ENCODE measurements at regions not wholly inside any gene's neighbourhood (a gene's known extent, or its start where the extent isn't known, plus 50 kb on each side); places are given as distances from the start of the nearest gene placed in this dataset.
A peak's percentile ranks its signal among the peaks of the same experiment; 100 is the strongest.

DNA sequence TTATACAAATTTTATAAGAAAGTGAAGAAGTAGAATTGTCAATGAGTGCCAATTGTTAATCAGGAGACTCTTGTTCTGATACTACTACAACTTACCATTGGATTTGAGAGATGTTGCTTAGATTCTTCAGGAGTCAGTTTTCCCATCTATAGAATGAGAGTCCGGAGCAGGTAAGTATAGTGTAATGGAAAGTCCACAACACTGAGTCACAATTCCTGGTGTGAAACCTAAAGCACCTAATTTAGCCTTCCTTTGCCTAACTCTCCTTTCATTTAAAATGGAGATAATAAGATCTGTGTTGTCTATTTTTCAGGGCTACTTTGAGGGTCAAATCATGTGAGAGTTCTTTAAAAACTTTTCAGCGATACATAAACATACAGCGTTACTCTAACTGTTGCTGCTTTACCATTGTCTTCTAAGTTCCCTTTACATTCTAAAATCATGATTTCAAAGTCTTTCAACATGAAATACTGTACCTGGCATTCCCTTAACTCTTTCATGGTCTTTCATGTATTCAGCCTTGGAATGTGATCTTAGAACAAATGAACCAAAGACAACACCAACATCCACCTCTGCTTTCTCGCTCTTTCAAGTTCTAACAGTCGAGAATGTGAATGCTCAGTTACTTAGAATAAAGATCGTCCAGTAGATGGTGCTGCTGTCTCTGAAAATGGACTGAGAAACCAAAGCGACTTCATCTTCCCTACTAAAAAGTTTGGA, 90.9 kb downstream of the SLC30A10 start:
- Mint-ChIP-seq H3K4me1 (ENCODE audit: low read depth) (peaks cover 11% of the 10 kb centered on the region), H3K27me3 (ENCODE audit: low read depth) (peaks cover 33% of the 10 kb centered on the region)

DNA sequence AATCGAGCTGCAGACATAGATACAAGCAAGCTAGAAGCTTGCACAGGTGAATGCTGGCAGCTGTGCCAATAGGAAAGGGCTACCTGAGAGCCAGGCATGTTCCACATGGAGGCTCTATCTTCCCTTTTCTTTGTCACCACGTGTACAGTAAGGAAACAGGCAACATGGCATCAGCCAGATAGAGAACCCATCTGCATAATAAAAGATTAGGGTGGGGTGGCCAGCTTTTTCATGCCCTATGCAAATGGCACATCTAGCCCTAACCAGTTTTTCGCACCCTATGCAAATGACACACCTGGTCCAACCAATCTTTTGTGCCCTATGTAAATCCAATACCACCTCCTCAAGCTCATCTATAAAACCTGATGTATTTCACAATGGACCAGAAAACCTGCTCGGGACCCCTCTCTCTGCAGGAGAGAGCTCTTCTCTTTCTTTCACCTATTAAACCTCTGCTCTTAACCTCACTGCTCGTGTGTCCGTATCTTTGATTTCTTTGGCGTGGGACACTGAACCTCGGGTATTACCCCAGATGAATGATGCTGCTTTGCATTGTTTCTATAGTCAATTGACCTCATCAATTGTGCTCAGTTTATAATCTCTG, 93.9 kb downstream of the SLC30A10 start:
- TF ChIP-seq, protein P1, sequence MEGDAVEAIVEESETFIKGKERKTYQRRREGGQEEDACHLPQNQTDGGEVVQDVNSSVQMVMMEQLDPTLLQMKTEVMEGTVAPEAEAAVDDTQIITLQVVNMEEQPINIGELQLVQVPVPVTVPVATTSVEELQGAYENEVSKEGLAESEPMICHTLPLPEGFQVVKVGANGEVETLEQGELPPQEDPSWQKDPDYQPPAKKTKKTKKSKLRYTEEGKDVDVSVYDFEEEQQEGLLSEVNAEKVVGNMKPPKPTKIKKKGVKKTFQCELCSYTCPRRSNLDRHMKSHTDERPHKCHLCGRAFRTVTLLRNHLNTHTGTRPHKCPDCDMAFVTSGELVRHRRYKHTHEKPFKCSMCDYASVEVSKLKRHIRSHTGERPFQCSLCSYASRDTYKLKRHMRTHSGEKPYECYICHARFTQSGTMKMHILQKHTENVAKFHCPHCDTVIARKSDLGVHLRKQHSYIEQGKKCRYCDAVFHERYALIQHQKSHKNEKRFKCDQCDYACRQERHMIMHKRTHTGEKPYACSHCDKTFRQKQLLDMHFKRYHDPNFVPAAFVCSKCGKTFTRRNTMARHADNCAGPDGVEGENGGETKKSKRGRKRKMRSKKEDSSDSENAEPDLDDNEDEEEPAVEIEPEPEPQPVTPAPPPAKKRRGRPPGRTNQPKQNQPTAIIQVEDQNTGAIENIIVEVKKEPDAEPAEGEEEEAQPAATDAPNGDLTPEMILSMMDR (IDR thresholded peaks at IDR 0.05), result no peak
- no peak overlapping the region for H3K4me3 Mint-ChIP-seq (ENCODE audit: unreplicated experiment)
- H3K9me3 Mint-ChIP-seq (ENCODE audit: low read depth), result peaks cover 3% of the 10 kb centered on the region
- H3K27ac Mint-ChIP-seq (ENCODE audit: unreplicated experiment), result no peak overlapping the region
- H3K27me3 Mint-ChIP-seq (ENCODE audit: low read depth), result peaks cover 31% of the 10 kb centered on the region
- peaks cover 9% of the 10 kb centered on the region for H3K4me1 Mint-ChIP-seq (ENCODE audit: low read depth)
- DNase-seq (ENCODE audit: low spot score), result no peak
- no peaks in the 10 kb centered on the region for H3K36me3 Mint-ChIP-seq (ENCODE audit: low read depth)

More for the DNA sequence above, 90.9 kb downstream of the SLC30A10 start:
- Mint-ChIP-seq H3K36me3 (ENCODE audit: low read depth) (no peaks in the 10 kb centered on the region), H3K4me3 (ENCODE audit: unreplicated experiment) (no peak overlapping the region), H3K9me3 (ENCODE audit: low read depth) (no peaks in the 10 kb centered on the region), H3K27ac (ENCODE audit: unreplicated experiment) (no peak overlapping the region)
- TF ChIP-seq, protein P1 (IDR thresholded peaks at IDR 0.05), result peak; percentile 87
- DNase-seq (ENCODE audit: low spot score), result no peak

DNA sequence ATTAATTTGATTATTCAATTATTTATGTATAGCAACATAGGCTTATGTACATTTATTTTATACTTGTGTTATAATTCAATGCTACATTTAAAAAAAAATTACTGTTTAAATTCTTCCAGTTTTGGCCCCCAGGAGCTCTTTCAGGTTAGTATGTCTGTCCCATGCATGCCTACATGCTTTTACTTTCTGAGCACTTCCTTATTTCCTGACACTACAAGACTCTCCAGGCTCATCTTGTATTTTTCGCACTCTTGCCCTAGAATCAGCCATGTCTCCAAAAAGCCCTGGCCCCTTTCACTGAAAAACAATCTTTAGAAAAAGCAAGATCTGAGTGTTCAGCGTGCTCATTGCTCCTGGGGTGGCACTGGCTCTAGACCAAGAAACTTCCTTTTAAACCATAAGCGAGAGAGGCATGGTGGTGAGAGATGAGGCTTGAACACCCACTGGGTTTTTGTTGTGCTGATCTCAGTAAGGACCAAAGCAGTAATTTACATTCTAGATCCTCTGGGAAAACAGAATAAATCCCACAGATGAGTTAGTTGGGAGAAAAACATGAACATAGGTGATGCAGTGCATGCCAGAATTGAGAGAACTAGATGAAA, 95.0 kb downstream of the SLC30A10 start:
- Mint-ChIP-seq H3K36me3 (ENCODE audit: low read depth) (no peaks in the 10 kb centered on the region), H3K4me1 (ENCODE audit: low read depth) (peaks cover 2% of the 10 kb centered on the region), H3K9me3 (ENCODE audit: low read depth) (peaks cover 3% of the 10 kb centered on the region), H3K27ac (ENCODE audit: unreplicated experiment) (no peak overlapping the region), H3K27me3 (ENCODE audit: low read depth) (peaks cover 26% of the 10 kb centered on the region), H3K4me3 (ENCODE audit: unreplicated experiment) (no peak overlapping the region)
- no peak for DNase-seq (ENCODE audit: low spot score)
- TF ChIP-seq, protein P1 (IDR thresholded peaks at IDR 0.05), result no peak

DNA sequence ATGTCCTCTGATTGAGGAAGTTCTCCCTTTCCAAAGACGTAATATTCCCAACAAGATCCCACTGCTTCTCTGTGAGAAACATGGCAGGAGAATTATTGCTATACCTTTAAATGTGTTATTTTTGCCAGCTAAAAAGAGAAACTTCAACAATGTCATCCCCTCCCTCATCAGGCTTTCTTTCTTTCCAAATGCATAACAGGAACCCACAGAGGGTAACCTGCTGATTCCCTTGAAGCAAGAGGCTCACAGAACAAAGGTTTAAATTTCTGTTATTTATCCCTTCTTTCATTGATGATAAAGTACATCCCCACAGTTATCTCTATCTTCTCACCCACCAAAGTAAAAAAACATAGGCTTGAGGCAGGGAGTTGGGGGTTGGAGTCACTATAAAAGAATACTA, 102.1 kb downstream of the SLC30A10 start:
- peaks cover 9% of the 10 kb centered on the region for H3K27me3 Mint-ChIP-seq (ENCODE audit: low read depth)
- H3K27ac Mint-ChIP-seq (ENCODE audit: unreplicated experiment), result no peak overlapping the region
- no peak for DNase-seq (ENCODE audit: low spot score)

DNA sequence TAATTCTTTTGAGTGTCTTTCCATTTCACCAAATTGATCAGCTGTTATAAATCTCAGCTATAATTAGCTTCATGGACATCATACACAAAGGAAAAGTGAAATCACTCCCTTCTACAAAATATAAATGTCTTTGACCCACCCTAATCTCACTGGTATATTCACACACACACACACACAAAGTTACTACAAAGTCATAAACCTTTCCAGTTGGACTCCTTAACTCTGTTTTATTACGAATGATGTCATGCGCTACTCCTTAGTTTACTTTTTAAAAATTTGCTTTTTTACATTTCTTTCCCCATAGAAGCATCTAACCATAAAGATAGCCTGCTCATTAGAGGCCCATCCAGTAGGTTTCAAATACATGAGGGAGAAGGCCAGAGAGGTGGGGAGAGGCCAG, 103.0 kb downstream of the SLC30A10 start:
- H3K4me3 Mint-ChIP-seq (ENCODE audit: unreplicated experiment), result no peak overlapping the region

More for the DNA sequence above, 102.1 kb downstream of the SLC30A10 start:
- TF ChIP-seq, protein P1 (IDR thresholded peaks at IDR 0.05), result no peak
- Mint-ChIP-seq H3K36me3 (ENCODE audit: low read depth) (no peaks in the 10 kb centered on the region), H3K4me3 (ENCODE audit: unreplicated experiment) (no peak overlapping the region), H3K9me3 (ENCODE audit: low read depth) (no peaks in the 10 kb centered on the region), H3K4me1 (ENCODE audit: low read depth) (no peaks in the 10 kb centered on the region)

More for the DNA sequence above, 103.0 kb downstream of the SLC30A10 start:
- TF ChIP-seq, protein P1 (IDR thresholded peaks at IDR 0.05), result no peak
- Mint-ChIP-seq H3K36me3 (ENCODE audit: low read depth) (no peaks in the 10 kb centered on the region), H3K27me3 (ENCODE audit: low read depth) (peaks cover 9% of the 10 kb centered on the region), H3K9me3 (ENCODE audit: low read depth) (no peaks in the 10 kb centered on the region), H3K27ac (ENCODE audit: unreplicated experiment) (no peak overlapping the region), H3K4me1 (ENCODE audit: low read depth) (no peaks in the 10 kb centered on the region)
- DNase-seq (ENCODE audit: low spot score), result no peak
